ENCODE measurements at regions not wholly inside any gene's neighbourhood (a gene's known extent, or its start where the extent isn't known, plus 50 kb on each side); places are given as distances from the start of the nearest gene placed in this dataset.

DNA sequence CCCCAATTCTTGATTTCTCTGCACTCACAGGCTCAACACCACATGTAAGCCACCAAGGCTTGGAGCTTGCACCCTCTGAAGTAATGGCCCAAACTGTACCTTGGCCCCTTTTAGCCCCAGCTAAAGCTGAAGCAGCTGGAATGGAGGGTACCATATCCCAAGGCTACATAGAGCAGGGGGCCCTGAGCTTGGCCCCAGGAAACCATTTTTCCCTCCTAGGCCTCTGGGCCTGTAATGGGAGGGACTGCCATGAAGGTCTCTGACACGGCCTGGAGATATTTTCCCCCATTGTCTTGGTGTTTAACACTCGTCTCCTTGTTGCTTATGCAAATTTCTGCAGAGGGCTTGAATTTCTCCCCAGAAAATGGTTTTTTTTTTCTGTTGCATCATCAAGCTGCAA is 69.7 kb downstream of the SKA1 start:
- DNase-seq (ENCODE audit: low spot score) (no peak), FAIRE-seq (no peak)

DNA sequence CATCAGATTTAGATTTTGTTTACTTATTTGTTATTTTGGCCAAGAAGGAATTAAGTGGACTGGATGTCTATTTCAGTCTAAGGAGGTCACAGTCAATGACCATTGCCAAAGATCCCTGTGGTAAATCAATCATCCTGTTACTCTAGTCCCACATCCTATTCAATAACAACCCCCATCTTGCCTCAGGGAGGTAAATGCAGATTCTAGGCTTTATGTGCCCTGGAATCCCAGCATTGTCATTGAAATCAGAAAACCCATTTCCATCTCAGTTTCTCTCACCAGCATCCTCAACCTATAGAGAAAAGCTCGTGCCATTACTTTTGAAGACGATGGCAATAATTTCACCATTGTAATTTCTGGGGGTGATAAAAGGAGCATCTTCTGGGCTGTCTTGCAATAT is 71.8 kb downstream of the SKA1 start:
- no peak for FAIRE-seq

DNA sequence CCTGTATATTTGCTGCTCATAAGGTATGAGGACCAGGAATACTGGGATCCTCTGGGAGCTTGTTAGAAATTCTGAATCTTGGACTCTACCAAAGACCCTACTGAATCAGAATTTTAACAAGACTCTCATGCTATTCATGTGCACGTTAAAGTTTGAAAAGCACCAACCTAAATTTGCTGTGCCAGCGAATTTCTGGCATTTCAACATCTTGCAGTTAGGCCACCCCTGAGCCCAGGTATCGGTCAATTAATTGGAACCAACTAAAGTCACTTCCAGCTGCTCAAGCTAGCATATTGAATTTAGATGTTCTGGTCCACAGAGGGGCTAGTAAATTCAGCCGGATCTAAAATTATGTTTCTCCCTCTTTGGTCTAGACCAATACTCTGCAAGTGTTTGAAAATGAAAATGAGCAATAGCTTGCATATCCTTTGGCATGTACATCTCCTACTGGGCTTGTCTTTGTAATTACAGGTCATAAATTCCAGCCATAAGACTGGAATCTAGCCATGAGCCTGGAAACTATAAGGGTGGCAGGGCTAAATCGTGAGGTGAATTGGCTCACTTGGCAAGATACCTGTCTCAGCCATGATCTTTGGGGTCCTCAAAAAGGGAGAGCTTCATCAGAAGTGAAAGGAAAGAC is 72.4 kb downstream of the SKA1 start:
- FAIRE-seq (no peak), DNase-seq (ENCODE audit: low spot score) (no peak)

More for the DNA sequence above, 71.8 kb downstream of the SKA1 start:
- DNase-seq (ENCODE audit: low spot score) = no peak

DNA sequence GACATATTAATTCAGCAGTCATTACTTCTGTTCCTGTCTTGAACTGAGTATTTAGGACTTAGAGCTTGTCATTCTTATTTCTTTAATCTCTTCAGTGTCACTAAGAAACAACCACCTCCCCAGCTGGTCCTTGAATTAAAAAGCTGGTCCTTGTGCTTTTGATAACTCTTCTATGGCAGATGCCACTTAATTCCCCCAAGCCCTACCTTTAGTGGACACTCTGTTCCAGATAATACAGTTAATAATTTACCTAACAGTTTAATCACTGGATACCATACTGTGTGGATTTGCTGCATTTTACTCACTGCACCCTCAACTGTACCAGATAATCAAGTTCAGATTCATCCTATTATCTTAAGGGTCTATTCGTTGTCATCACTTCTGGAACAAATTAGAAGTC is 73.1 kb downstream of the SKA1 start:
- FAIRE-seq (no peak), DNase-seq (ENCODE audit: low spot score) (no peak)

GRCh38 chr18:50451100-50451842 is 76.4 kb downstream of the SKA1 start:
- no peak for DNase-seq (ENCODE audit: low spot score)
- FAIRE-seq = no peak

DNA sequence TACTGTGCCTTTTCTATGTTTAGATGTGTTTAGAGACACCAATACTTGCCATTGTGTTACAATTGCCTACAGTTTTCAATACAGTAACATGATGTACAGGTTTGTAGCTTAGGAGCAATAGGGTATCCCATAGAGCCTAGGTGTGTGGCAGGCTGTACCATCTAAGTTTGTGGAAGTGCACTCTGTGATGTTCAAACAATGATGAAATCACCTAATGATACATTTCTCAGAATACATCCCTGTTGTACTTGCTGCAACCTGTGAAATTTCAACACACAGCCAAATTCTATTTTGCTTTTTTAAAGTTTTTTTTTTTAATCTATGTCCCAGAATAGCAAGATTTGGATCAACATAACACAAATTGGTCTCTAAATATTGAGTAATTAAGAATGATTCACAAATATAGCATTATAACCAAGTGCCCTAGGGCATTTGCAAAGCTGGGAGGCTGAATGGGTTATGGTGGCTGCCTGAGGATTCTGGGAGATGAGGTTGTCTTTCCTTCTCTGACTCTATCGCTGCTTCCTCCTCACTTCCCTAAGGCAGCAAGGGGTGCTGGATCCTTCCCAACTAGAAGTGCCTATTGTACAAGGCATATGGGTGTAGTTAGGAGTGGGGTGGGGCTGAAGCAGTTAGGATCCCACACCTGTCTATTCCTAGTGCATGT is 78.3 kb downstream of the SKA1 start:
- FAIRE-seq = no peak

DNA sequence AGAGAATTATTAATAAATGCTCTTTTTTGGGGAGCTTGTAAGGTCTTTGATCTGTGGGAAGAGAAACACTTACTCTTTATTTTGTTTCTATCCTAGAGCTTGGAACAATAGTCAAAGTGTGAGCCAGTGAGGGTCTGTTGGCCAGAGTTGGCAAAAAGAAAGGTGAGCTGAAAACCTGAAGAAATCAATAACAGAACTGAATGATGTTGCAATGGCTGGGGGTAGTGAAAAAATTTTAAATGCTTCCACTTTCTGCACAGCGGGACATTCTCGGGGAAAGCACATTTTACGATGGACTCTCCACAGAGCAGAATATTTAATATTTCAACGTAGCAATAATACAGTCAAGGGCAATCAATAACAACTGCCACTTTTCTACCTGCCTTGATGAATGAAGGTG is 78.9 kb downstream of the SKA1 start:
- DNase-seq (ENCODE audit: low spot score) = no peak
- FAIRE-seq = no peak

More for the DNA sequence above, 78.3 kb downstream of the SKA1 start:
- no peak for DNase-seq (ENCODE audit: low spot score)

GRCh38 chr18:50454387-50454988 is 79.6 kb downstream of the SKA1 start:
- FAIRE-seq (no peak), DNase-seq (ENCODE audit: low spot score) (no peak)

DNA sequence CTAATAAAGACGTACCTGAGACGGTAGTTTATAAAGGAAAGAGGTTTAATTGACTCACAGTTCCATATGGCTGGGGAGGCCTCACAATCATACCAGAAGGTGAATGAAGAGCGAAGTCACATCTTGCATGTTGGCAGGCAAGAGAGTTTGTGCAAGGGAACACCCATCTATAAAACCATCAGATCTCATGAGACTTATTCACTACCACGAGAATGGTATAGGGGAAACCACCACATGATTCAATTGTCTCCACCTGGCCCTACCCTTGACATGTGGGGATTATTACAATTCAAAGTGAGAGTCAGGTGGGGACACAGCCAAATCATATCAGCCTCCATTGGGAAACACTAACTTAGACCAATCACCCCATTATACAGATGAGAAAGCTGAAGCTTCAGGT is 81.4 kb downstream of the SKA1 start:
- FAIRE-seq = no peak
- no peak for DNase-seq (ENCODE audit: low spot score)

GRCh38 chr18:50457639-50458038 is 82.8 kb downstream of the SKA1 start:
- FAIRE-seq = no peak
- DNase-seq (ENCODE audit: low spot score) = no peak

DNA sequence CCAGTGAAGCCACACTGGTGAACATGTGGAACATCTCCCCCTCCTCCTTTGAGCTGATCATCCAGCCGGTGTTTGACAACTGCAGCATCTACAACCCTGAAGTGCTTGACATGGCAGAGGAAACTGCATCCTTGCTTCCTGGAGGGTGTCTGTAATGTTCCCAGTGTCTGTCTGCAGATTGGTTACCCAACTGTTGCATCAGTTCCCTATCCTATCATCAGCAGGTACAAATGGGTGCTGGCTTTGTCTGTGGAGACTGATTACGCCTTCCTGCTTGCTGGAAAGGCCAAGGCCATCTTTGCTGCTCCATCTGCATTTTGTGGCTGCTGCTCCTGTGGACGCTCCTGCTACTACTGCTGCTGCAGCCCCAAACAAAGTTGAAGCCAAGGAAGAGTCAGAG is 83.5 kb downstream of the SKA1 start:
- DNase-seq (ENCODE audit: low spot score) (no peak), FAIRE-seq (no peak)

GRCh38 chr18:50458796-50459195 is 84.0 kb downstream of the SKA1 start:
- FAIRE-seq = no peak
- no peak for DNase-seq (ENCODE audit: low spot score)

- FAIRE-seq (no peak), DNase-seq (ENCODE audit: low spot score) (no peak)
Observed at GRCh38 chr18:50460062-50460461, 85.2 kb downstream of the SKA1 start.

DNA sequence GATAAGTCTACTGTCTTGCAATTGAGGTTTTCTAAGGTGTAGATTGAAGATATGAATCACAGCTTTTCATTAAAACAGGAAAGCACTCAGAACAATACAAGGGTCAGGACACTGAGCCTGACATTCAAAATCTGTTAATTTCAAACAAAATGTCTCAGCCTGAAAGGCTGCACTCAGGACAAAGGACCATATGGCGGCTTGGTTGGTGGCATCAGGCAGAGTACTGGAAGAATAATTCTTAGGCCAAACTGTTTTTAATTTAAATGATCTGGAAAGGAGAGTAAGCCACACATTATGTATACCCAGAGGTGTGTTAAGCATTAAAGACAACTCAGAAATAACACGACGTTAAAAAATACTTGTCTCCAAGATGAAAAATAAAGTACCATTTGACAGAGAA is 85.9 kb downstream of the SKA1 start:
- FAIRE-seq = no peak

DNA sequence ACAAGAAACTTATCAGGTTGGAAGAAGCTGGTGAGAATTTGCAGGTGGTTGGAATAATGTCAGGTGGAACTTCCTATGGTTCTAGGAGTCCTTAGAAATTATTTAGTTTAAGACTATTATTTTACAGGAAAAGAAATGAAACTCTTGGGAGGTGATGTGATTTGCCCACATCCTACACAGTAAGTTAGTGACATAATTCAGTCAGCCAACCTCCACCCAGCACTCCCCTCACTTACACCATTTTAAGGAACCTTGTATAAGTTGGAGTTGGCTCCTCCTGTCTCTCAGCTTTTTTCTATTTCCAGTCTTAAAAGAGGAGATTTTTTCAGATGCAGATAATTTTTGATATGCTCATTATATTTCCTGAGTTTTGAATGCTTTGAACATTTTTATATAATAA is 86.4 kb downstream of the SKA1 start:
- FAIRE-seq = no peak
- DNase-seq (ENCODE audit: low spot score) = no peak

More for the DNA sequence above, 85.9 kb downstream of the SKA1 start:
- DNase-seq (ENCODE audit: low spot score) = no peak

GRCh38 chr18:50465211-50466153 is 90.6 kb downstream of the SKA1 start:
- FAIRE-seq = no peak
- peak; percentile 9 for DNase-seq (ENCODE audit: low spot score)

- FAIRE-seq = no peak
- peak; percentile 21 for DNase-seq (ENCODE audit: low spot score)
Observed at GRCh38 chr18:50466634-50467033, 91.8 kb downstream of the SKA1 start.

DNA sequence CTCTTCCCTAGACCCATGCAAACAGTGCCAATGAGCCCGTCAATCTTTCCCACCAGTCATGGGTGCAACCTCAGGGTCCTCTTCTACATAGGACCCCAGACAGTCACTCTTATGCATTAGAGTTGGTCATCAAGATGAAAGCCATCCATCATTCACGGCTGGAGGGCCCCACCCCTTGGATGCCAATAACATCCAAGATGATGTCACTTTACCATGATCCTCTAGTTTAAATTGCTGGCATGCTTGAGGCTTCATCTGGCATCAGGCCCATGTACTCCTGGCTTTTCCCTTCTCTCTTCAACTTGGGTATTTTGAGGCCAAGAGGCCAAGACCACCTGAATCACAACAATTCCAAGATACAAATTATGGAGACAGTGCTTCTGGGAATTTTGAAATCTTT is 91.1 kb upstream of the MAPK4 start:
- DNase-seq (ENCODE audit: low spot score) = peak; percentile 42
- no peak for FAIRE-seq

DNA sequence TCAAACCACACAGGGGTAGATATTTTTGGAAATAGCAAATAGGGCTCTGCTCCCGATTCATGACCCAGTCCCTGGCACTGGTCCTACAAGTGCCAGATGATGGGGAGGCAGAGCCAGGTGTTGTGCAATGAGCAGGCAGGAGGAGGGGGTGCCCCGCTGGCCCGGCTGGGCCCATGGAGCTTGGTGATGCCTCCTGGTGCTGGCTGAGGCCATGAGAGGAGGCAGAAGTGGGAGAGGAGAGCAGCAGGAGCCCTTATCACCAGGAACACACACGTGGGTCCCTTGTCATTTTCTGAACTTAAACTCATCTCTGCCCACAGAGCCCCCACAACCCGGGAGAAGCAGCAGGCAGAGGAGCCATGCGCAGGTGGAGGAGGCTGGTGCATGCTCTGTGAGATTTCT is 90.5 kb upstream of the MAPK4 start:
- peak; percentile 26 for DNase-seq (ENCODE audit: low spot score)
- FAIRE-seq = no peak

DNA sequence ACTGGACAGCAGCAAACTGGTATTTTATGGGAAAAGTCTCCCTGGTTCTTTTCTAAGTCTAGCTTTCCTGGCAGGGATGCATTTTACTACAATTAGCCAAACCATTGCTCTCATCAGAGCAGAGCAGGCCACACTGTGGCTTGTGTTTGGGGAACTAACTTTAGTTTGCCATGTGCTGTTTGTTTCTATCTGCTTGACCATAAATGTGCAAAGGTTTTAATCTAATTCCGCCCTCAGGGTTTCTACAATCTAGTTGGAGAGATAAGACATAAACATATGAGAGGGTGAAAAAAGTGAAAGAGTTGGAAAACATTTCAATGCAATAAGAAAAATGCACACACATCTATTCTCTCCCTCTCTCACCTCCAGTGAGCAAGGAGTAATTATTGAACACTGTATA is 86.9 kb upstream of the MAPK4 start:
- DNase-seq (ENCODE audit: low spot score) (no peak), FAIRE-seq (no peak)

DNA sequence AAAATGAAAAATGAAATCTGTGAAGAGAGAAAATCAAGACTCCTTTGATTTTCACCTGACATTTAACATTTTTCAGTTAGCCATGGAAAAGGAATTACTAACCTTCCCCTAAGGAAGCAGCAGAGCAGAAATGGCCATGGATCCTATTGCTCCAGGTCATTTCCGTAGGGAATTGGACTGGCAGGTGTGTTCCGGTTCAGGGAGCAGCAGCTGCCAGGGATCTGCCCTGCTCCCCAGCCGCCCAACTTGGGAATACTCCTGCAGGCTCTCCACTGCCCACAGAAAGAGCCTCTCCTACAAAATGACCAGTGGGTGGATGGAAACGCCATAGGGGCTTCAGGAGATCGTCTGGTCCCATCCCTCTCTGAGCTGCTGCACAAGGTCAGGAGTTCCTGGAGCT is 86.0 kb upstream of the MAPK4 start:
- no peak for DNase-seq (ENCODE audit: low spot score)
- no peak for FAIRE-seq
